HepG2 (cell line): ENCODE measurements at regions not wholly inside any gene's neighbourhood (a gene's known extent, or its start where the extent isn't known, plus 50 kb on each side); places are given as distances from the start of the nearest gene placed in this dataset.

Experiments
- E2F2 ChIP-seq: sonication (generic); formaldehyde crosslinking; IDR thresholded peaks from 2 replicates; pipeline ENCODE4 v1.4.0; 2020; ENCODE audit warnings: missing genetic modification reagents, borderline replicate concordance
- GLI4 ChIP-seq: sonication (generic); formaldehyde crosslinking; IDR thresholded peaks from 2 replicates; pipeline ENCODE4 v1.5.1; 2020; ENCODE audit warnings: missing genetic modification reagents, mild to moderate bottlenecking, moderate library complexity, borderline replicate concordance
- KAT2B ChIP-seq: fragments of 150-350 bp; IDR thresholded peaks from 2 replicates; pipeline ENCODE4 v1.6.1; 2014; ENCODE audit warnings: low read depth, low read length, borderline replicate concordance
- NFE2 ChIP-seq: sonication (generic); formaldehyde crosslinking; IDR thresholded peaks from 2 replicates; pipeline ENCODE4 v1.4.0; 2020; ENCODE audit warnings: missing genetic modification reagents
- PBX3 ChIP-seq: sonication (generic); formaldehyde crosslinking; IDR thresholded peaks from 2 replicates; pipeline ENCODE4 v1.8.1; 2023; ENCODE audit warnings: missing genetic modification reagents, inconsistent platforms, borderline replicate concordance
- REL ChIP-seq: sonication (generic); formaldehyde crosslinking; conservative IDR thresholded peaks from 2 replicates; pipeline ENCODE4 v1.8.0; 2022; ENCODE audit warnings: mild to moderate bottlenecking, missing genetic modification reagents, moderate library complexity
- TRIM22 ChIP-seq: fragments of 450-650 bp; IDR thresholded peaks from 2 replicates; pipeline ENCODE4 v1.6.1; 2017
- ZBTB4 ChIP-seq: sonication (generic); formaldehyde crosslinking; IDR thresholded peaks from 2 replicates; pipeline ENCODE4 v1.4.0; 2020; ENCODE audit warnings: missing genetic modification reagents, mild to moderate bottlenecking, borderline replicate concordance
- ZMYM2 ChIP-seq: sonication (generic); formaldehyde crosslinking; IDR thresholded peaks from 2 replicates; pipeline ENCODE4 v1.8.0; 2022; ENCODE audit warnings: mild to moderate bottlenecking, missing genetic modification reagents
- ZNF543 ChIP-seq: sonication (generic); formaldehyde crosslinking; IDR thresholded peaks from 2 replicates; pipeline ENCODE4 v1.4.0; 2020; ENCODE audit warnings: mild to moderate bottlenecking, missing genetic modification reagents

DNA sequence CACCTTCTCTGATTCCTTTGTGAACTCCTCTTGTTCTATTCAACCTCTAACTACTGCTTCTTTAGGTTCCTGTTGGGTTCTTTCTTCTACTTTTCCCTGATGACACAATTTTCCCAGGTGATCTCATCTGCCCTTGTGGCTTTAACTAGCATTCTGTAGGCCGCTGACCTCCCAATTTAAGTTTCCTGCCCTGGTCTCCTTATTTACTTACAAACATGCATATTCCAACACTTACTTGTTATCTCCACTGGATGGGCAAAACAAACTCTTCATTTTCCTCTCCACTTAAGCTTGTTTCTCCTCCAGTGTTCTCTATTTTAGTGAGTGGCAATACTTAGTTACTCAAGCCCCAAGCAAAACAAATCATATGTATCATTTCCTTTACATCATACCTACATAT is 734.5 kb downstream of the METTL15 start (continued):
- TF ChIP-seq ZBTB4 (no peak), E2F2 (CRISPR knock-in tag) (no peak), TRIM22 (no peak), ZNF543 (CRISPR knock-in tag) (no peak), KAT2B (no peak), REL (CRISPR knock-in tag) (no peak), GLI4 (CRISPR knock-in tag) (no peak), PBX3 (no peak), ZMYM2 (no peak), NFE2 (CRISPR knock-in tag) (no peak)
- TF ChIP-seq, all 625 proteins: peak for 0
